ENCODE measurements at regions not wholly inside any gene's neighbourhood (a gene's known extent, or its start where the extent isn't known, plus 50 kb on each side); places are given as distances from the start of the nearest gene placed in this dataset.

- Histone ChIP-seq H3K14ac (replicated peaks; ENCODE audit: low read depth, low read length) (no peak overlapping the region), H3K79me1 (ENCODE audit: low read depth in 1 of 2, low read length in 2 of 2) (no peaks in the 10 kb centered on the region), H3K56ac (ENCODE audit: extremely low read depth, insufficient read depth, low read length) (no peak overlapping the region), H3K27ac (ENCODE audit: insufficient read depth, low read length) (no peak overlapping the region), H2BK20ac (ENCODE audit: low read depth, low read length) (no peak overlapping the region), H2AK5ac (ENCODE audit: low read depth, low read length) (no peak overlapping the region), H4K5ac (ENCODE audit: low read depth, low read length) (no peak overlapping the region), H3K27me3 (ENCODE audit: control insufficient read depth, insufficient read depth, low read length) (no peaks in the 10 kb centered on the region; the same call in 1 of the 2 replicates), H4K91ac (ENCODE audit: insufficient read depth, low read depth, low read length) (no peak overlapping the region), H3K9me3 (ENCODE audit: control insufficient read depth, insufficient read depth, low read length) (no peaks in the 10 kb centered on the region), H3K36me3 (ENCODE audit: control insufficient read depth, insufficient read depth, low read length) (no peaks in the 10 kb centered on the region), H2BK5ac (ENCODE audit: low read depth, low read length, poor library complexity, severe bottlenecking) (no peak overlapping the region), H3K4me2 (ENCODE audit: low read depth, low read length) (no peak overlapping the region), H2BK120ac (ENCODE audit: low read depth, low read length) (no peak overlapping the region), H2BK15ac (ENCODE audit: low read depth, low read length) (no peak overlapping the region), H3K9me1 (ENCODE audit: insufficient read depth, low read length) (no peaks in the 10 kb centered on the region; the same call in 1 of the 2 replicates), H3K4me3 (ENCODE audit: insufficient read depth, low read depth, low read length) (no peak overlapping the region), H3K18ac (ENCODE audit: low read depth, low read length) (no peak overlapping the region), H3K4ac (ENCODE audit: low read depth, low read length) (no peak overlapping the region), H2AFZ (replicated peaks; ENCODE audit: low read length, poor library complexity) (no peak overlapping the region), H3K23ac (ENCODE audit: low read depth, low read length) (no peak overlapping the region), H4K8ac (ENCODE audit: low read depth in 2 of 2, low read length in 2 of 2) (no peak overlapping the region), H3K9ac (ENCODE audit: low read depth, low read length) (no peak overlapping the region), H3K4me1 (ENCODE audit: control insufficient read depth, insufficient read depth, low read length) (0 out of 2 replicates have a peak, but pooled peaks cover 2% of the 10 kb centered on the region), H4K20me1 (ENCODE audit: insufficient read depth, low read length) (no peaks in the 10 kb centered on the region), H2AK9ac (replicated peaks; ENCODE audit: low read depth, low read length, poor library complexity) (no peak overlapping the region)
- dilution Hi-C loops (cut with HindIII; ENCODE audit: low sequenced_read_pairs, unreplicated experiment) = no loop called here
- intact Hi-C loops (cut with micrococcal nuclease) = no loop called here
- TF ChIP-seq MXI1 (IDR thresholded peaks at IDR 0.05; ENCODE audit: borderline replicate concordance, low read depth, low read length) (no peak), FOS (IDR thresholded peaks at IDR 0.05; ENCODE audit: low read depth, low read length) (no peak), RAD21 (IDR thresholded peaks at IDR 0.05; ENCODE audit: low read length) (no peak), NFE2L2 (IDR thresholded peaks at IDR 0.05; ENCODE audit: low read depth, low read length) (no peak), POLR2A (IDR thresholded peaks at IDR 0.05; ENCODE audit: low read depth, low read length) (no peak), CEBPB (IDR thresholded peaks at IDR 0.05; ENCODE audit: low read depth, low read length) (no peak), MAFK (IDR thresholded peaks at IDR 0.05; ENCODE audit: low read depth, low read length) (no peak), CHD1 (IDR thresholded peaks at IDR 0.05; ENCODE audit: low read depth, low read length) (no peak), BHLHE40 (IDR thresholded peaks at IDR 0.05; ENCODE audit: low read depth, low read length) (no peak), MAZ (IDR thresholded peaks at IDR 0.05; ENCODE audit: borderline replicate concordance, low read depth, low read length) (no peak), SMC3 (IDR thresholded peaks at IDR 0.05; ENCODE audit: low read depth, low read length) (no peak), RFX5 (IDR thresholded peaks at IDR 0.05; ENCODE audit: low read depth, low read length) (no peak), RCOR1 (IDR thresholded peaks at IDR 0.05; ENCODE audit: insufficient replicate concordance, low read length) (no peak), ELK1 (IDR thresholded peaks at IDR 0.05; ENCODE audit: borderline replicate concordance, low read depth, low read length) (no peak)
- WGBS, 2 experiments (ENCODE audit: extremely low coverage in 2 of 2, insufficient read length in 1 of 2) = no CpG with 5 or more reads among the region's 5 CpGs
- no TSS peak for BruUV-seq (replicated peaks)
- CTCF ChIA-PET = no interaction called here
- DNase-seq = no peak
- in situ Hi-C loops (cut with MboI; ENCODE audit: low sequenced_read_pairs) = no loop called here
- no peak for ATAC-seq (ENCODE audit: low read depth)
- POLR2A ChIA-PET (ENCODE audit: unreplicated experiment) = no interaction called here
Observed at GRCh38 chr3:148599481-148599880, 98.2 kb upstream of the AGTR1 start.

Data from IMR-90 (cell line).